Ovary (tissue), 3 donors: ENCODE measurements at regions not wholly inside any gene's neighbourhood (a gene's known extent, or its start where the extent isn't known, plus 50 kb on each side); places are given as distances from the start of the nearest gene placed in this dataset.

ENCODE experiments used
- CTCF ChIP-seq, 3 donors: fragments of 450-650 bp in 2 of 3; fragments of 200-600 bp in 1 of 3; IDR thresholded peaks; one replicate each; pipeline versions ENCODE4 v1.5.1 to v1.8.0; 2016 to 2022; ENCODE audit warnings: antibody characterized with exemption in 3 of 3, mild to moderate bottlenecking in 1 of 3
- EP300 ChIP-seq: sonication (generic); formaldehyde crosslinking; IDR thresholded peaks from one replicate; pipeline ENCODE4 v1.6.1; 2017; ENCODE audit warnings: antibody characterized with exemption
- POLR2A ChIP-seq: fragments of 450-650 bp; IDR thresholded peaks from one replicate; pipeline ENCODE4 v1.6.1; 2017; ENCODE audit warnings: antibody characterized with exemption, mild to moderate bottlenecking, moderate library complexity
- donor health status: DM: no; HTN: no; CAD: no.

- TF ChIP-seq POLR2A (no peak), CTCF (IDR thresholded peaks at IDR 0.05) (no peak), EP300 (no peak)
Observed at GRCh38 chr5:118675247-118675646, 313.1 kb downstream of the DTWD2 start.
